ENCODE measurements at regions not wholly inside any gene's neighbourhood (a gene's known extent, or its start where the extent isn't known, plus 50 kb on each side); places are given as distances from the start of the nearest gene placed in this dataset.
A peak's percentile ranks its signal among the peaks of the same experiment; 100 is the strongest.
"Not testable (repeated sequence)": the region's sequence is repeated elsewhere in the genome, so short reads cannot be mapped to it uniquely, and the experiment has no call there.

GRCh38 chr5:17120209-17120608 lies 97.2 kb upstream of the BASP1 start:
- no peak for DNase-seq (ENCODE audit: extremely low read depth, low read depth, low spot score)

- no peak for DNase-seq (ENCODE audit: extremely low read depth, low read depth, low spot score)
Observed at GRCh38 chr5:17121776-17122175, 95.7 kb upstream of the BASP1 start.

GRCh38 chr5:17123010-17123409 lies 94.4 kb upstream of the BASP1 start:
- DNase-seq (ENCODE audit: extremely low read depth, low read depth, low spot score), result no peak

- DNase-seq (ENCODE audit: extremely low read depth, low read depth, low spot score), result not testable (repeated sequence)
Observed at GRCh38 chr5:17123773-17124172, 93.7 kb upstream of the BASP1 start.

GRCh38 chr5:17127743-17128231 lies 89.6 kb upstream of the BASP1 start:
- DNase-seq (ENCODE audit: extremely low read depth, low read depth, low spot score), result no peak

- no peak for DNase-seq (ENCODE audit: extremely low read depth, low read depth, low spot score)
Observed at GRCh38 chr5:17129093-17129849, 88.2 kb upstream of the BASP1 start.

GRCh38 chr5:17130302-17130701 lies 87.1 kb upstream of the BASP1 start:
- DNase-seq (ENCODE audit: extremely low read depth, low read depth, low spot score), result not testable (repeated sequence)

GRCh38 chr5:17132444-17133083 lies 84.9 kb upstream of the BASP1 start:
- no peak for DNase-seq (ENCODE audit: extremely low read depth, low read depth, low spot score)

GRCh38 chr5:17135050-17135449 lies 82.4 kb upstream of the BASP1 start:
- no peak for DNase-seq (ENCODE audit: extremely low read depth, low read depth, low spot score)

- DNase-seq (ENCODE audit: extremely low read depth, low read depth, low spot score), result peak; percentile 37
Observed at GRCh38 chr5:17143335-17143734, 74.1 kb upstream of the BASP1 start.

- DNase-seq (ENCODE audit: extremely low read depth, low read depth, low spot score), result no peak
Observed at GRCh38 chr5:17146280-17146841, 71.1 kb upstream of the BASP1 start.

- DNase-seq (ENCODE audit: extremely low read depth, low read depth, low spot score), result no peak
Observed at GRCh38 chr5:17147170-17147569, 70.3 kb upstream of the BASP1 start.

GRCh38 chr5:17147617-17148016 lies 69.8 kb upstream of the BASP1 start:
- DNase-seq (ENCODE audit: extremely low read depth, low read depth, low spot score), result no peak

- no peak for DNase-seq (ENCODE audit: extremely low read depth, low read depth, low spot score)
Observed at GRCh38 chr5:17148481-17148880, 69.0 kb upstream of the BASP1 start.

- no peak for DNase-seq (ENCODE audit: extremely low read depth, low read depth, low spot score)
Observed at GRCh38 chr5:17149786-17150185, 67.6 kb upstream of the BASP1 start.

- no peak for DNase-seq (ENCODE audit: extremely low read depth, low read depth, low spot score)
Observed at GRCh38 chr5:17150531-17150930, 66.9 kb upstream of the BASP1 start.

- no peak for DNase-seq (ENCODE audit: extremely low read depth, low read depth, low spot score)
Observed at GRCh38 chr5:17151686-17152085, 65.7 kb upstream of the BASP1 start.

GRCh38 chr5:17154211-17154996 lies 63.0 kb upstream of the BASP1 start:
- no peak for DNase-seq (ENCODE audit: extremely low read depth, low read depth, low spot score)

GRCh38 chr5:17156463-17156862 lies 61.0 kb upstream of the BASP1 start:
- DNase-seq (ENCODE audit: extremely low read depth, low read depth, low spot score), result no peak

- no peak for DNase-seq (ENCODE audit: extremely low read depth, low read depth, low spot score)
Observed at GRCh38 chr5:17157294-17157693, 60.1 kb upstream of the BASP1 start.

GRCh38 chr5:17157916-17158529 lies 59.4 kb upstream of the BASP1 start:
- DNase-seq (ENCODE audit: extremely low read depth, low read depth, low spot score), result no peak

All from glomerular endothelial cell (primary cell).